Peyer's patch (tissue), 4 donors: ENCODE measurements at regions not wholly inside any gene's neighbourhood (a gene's known extent, or its start where the extent isn't known, plus 50 kb on each side); places are given as distances from the start of the nearest gene placed in this dataset.

Source experiments
- DNase-seq, 3 donors: peaks; one replicate each; pipeline ENCODE4 v3.0.0-alpha.2; 2017 to 2019
- H3K27ac ChIP-seq, 4 donors: fragments of 200-600 bp; sonication (generic); one replicate each; pipeline ENCODE4 v1.5.1; 2016 to 2019
- H3K27me3 ChIP-seq, 2 donors: fragments of 200-600 bp; sonication (generic); one replicate each; pipeline ENCODE4 v1.5.1; 2019
- H3K36me3 ChIP-seq, 3 donors: fragments of 200-600 bp; sonication (generic); one replicate each; pipeline ENCODE4 v1.5.1; 2016 to 2019
- H3K4me1 ChIP-seq, 4 donors: fragments of 200-600 bp; sonication (generic); one replicate each; pipeline ENCODE4 v1.5.1; 2016 to 2019
- H3K4me3 ChIP-seq, 4 donors: fragments of 200-600 bp; sonication (generic); 1 replicate in 3 of 4; 2 replicates in 1 of 4; pipeline ENCODE4 v1.5.1; 2016 to 2019; ENCODE audit warnings: mild to moderate bottlenecking in 1 of 4
- H3K9me3 ChIP-seq, 4 donors: fragments of 200-600 bp; sonication (generic); one replicate each; pipeline ENCODE4 v1.5.1; 2016 to 2019; ENCODE audit warnings: mild to moderate bottlenecking in 1 of 4
- CTCF ChIP-seq, 6 experiments: fragments of 450-650 bp in 4 of 6; fragments of 200-600 bp in 2 of 6; sonication (generic) in 1 of 6; IDR thresholded peaks; one replicate each; pipeline ENCODE4 v1.5.1; 2017 to 2019; ENCODE audit warnings: antibody characterized with exemption in 6 of 6, mild to moderate bottlenecking in 3 of 6, moderate library complexity in 1 of 6
- POLR2A ChIP-seq, 2 donors: fragments of 450-650 bp; IDR thresholded peaks; one replicate each; pipeline ENCODE4 v1.5.1; 2017; ENCODE audit warnings: antibody characterized with exemption in 2 of 2, mild to moderate bottlenecking in 2 of 2, moderate library complexity in 2 of 2

- no peak for TF ChIP-seq POLR2A (IDR thresholded peaks at IDR 0.05)
- no peak for TF ChIP-seq CTCF (IDR thresholded peaks at IDR 0.05)
- no peak overlapping the region for H3K4me3 ChIP-seq
- H3K9me3 ChIP-seq, result no peaks in the 10 kb centered on the region
- no peaks in the 10 kb centered on the region for H3K4me1 ChIP-seq
- no peaks in the 10 kb centered on the region for H3K27me3 ChIP-seq
- H3K36me3 ChIP-seq, result no peaks in the 10 kb centered on the region
- H3K27ac ChIP-seq, result no peak overlapping the region
- no peak for DNase-seq
Measured at GRCh38 chr1:222326006-222326709, 221.7 kb downstream of the HHIPL2 start.

- no peak for DNase-seq
- no peak overlapping the region for H3K4me3 ChIP-seq
- H3K27me3 ChIP-seq, result no peaks in the 10 kb centered on the region
- no peaks in the 10 kb centered on the region for H3K36me3 ChIP-seq
- no peak overlapping the region for H3K27ac ChIP-seq
- no peaks in the 10 kb centered on the region for H3K4me1 ChIP-seq
- H3K9me3 ChIP-seq, result no peaks in the 10 kb centered on the region
- TF ChIP-seq POLR2A (IDR thresholded peaks at IDR 0.05), result no peak
- no peak for TF ChIP-seq CTCF (IDR thresholded peaks at IDR 0.05)
Measured at GRCh38 chr1:222325506-222325905, 222.4 kb downstream of the HHIPL2 start.

- no peak overlapping the region for H3K27ac ChIP-seq
- no peaks in the 10 kb centered on the region for H3K9me3 ChIP-seq
- TF ChIP-seq CTCF (IDR thresholded peaks at IDR 0.05) (no peak), POLR2A (IDR thresholded peaks at IDR 0.05) (no peak)
- H3K4me3 ChIP-seq, result no peak overlapping the region
- H3K27me3 ChIP-seq, result no peaks in the 10 kb centered on the region
- no peak for DNase-seq
- no peaks in the 10 kb centered on the region for H3K36me3 ChIP-seq
- H3K4me1 ChIP-seq, result no peaks in the 10 kb centered on the region
Measured at GRCh38 chr1:222314839-222315238, 233.1 kb downstream of the HHIPL2 start.

- no peak overlapping the region for H3K27ac ChIP-seq
- no peaks in the 10 kb centered on the region for H3K4me1 ChIP-seq
- no peaks in the 10 kb centered on the region for H3K36me3 ChIP-seq
- DNase-seq, result no peak
- no peaks in the 10 kb centered on the region for H3K9me3 ChIP-seq
- no peaks in the 10 kb centered on the region for H3K27me3 ChIP-seq
- no peak overlapping the region for H3K4me3 ChIP-seq
- TF ChIP-seq CTCF (IDR thresholded peaks at IDR 0.05) (no peak), POLR2A (IDR thresholded peaks at IDR 0.05) (no peak)
Measured at GRCh38 chr1:222310836-222311235, 237.1 kb downstream of the HHIPL2 start.

GRCh38 chr1:222307621-222308020 lies 240.3 kb downstream of the HHIPL2 start:
- DNase-seq, result no peak
- no peak overlapping the region for H3K4me3 ChIP-seq
- H3K27me3 ChIP-seq, result no peaks in the 10 kb centered on the region
- H3K27ac ChIP-seq, result no peak overlapping the region
- no peaks in the 10 kb centered on the region for H3K36me3 ChIP-seq
- no peak for TF ChIP-seq POLR2A (IDR thresholded peaks at IDR 0.05)
- TF ChIP-seq CTCF (IDR thresholded peaks at IDR 0.05), result no peak
- H3K9me3 ChIP-seq, result no peaks in the 10 kb centered on the region
- no peaks in the 10 kb centered on the region for H3K4me1 ChIP-seq

- Histone ChIP-seq H3K9me3 (no peaks in the 10 kb centered on the region), H3K36me3 (no peaks in the 10 kb centered on the region), H3K4me3 (no peak overlapping the region), H3K27ac (no peak overlapping the region), H3K4me1 (no peaks in the 10 kb centered on the region), H3K27me3 (no peaks in the 10 kb centered on the region)
- no peak for TF ChIP-seq POLR2A (IDR thresholded peaks at IDR 0.05)
- no peak for TF ChIP-seq CTCF (IDR thresholded peaks at IDR 0.05)
- no peak for DNase-seq
Measured at GRCh38 chr1:222306512-222306911, 241.4 kb downstream of the HHIPL2 start.
